Prostate gland (tissue), 2 donors: ENCODE measurements at regions not wholly inside any gene's neighbourhood (a gene's known extent, or its start where the extent isn't known, plus 50 kb on each side); places are given as distances from the start of the nearest gene placed in this dataset.

ENCODE experiments used
- DNase-seq: peaks from one replicate; pipeline ENCODE4 v3.0.0-alpha.2; 2019; ENCODE audit warnings: low spot score
- H3K27ac ChIP-seq, 2 donors: fragments of 200-600 bp; sonication (generic); 2 replicates each; pipeline ENCODE4 v1.5.1; 2017 to 2019
- H3K27me3 ChIP-seq: fragments of 200-600 bp; sonication (generic); replicated peaks from 2 replicates; pipeline ENCODE4 v1.5.1; 2019; ENCODE audit not compliant: insufficient read depth
- H3K36me3 ChIP-seq, 2 donors: fragments of 200-600 bp; sonication (generic); 1 replicate in 1 of 2; 2 replicates in 1 of 2; pipeline versions ENCODE4 v1.5.1 to v1.8.1; 2017 to 2019
- H3K4me1 ChIP-seq: fragments of 200-600 bp; sonication (generic); replicated peaks from 2 replicates; pipeline ENCODE4 v1.5.1; 2019
- H3K4me3 ChIP-seq, 2 donors: fragments of 200-600 bp; sonication (generic); 2 replicates each; pipeline ENCODE4 v1.5.1; 2017 to 2019
- H3K9me3 ChIP-seq: fragments of 200-600 bp; sonication (generic); 2 replicates; pipeline ENCODE4 v1.5.1; 2017
- POLR2A ChIP-seq: fragments of 450-650 bp; IDR thresholded peaks from one replicate; pipeline ENCODE4 v1.6.1; 2016; ENCODE audit warnings: antibody characterized with exemption, mild to moderate bottlenecking
- POLR2AphosphoS5 ChIP-seq: sonication (generic); formaldehyde crosslinking; IDR thresholded peaks from one replicate; pipeline ENCODE4 v1.6.1; 2017; ENCODE audit warnings: antibody characterized with exemption
- WGBS: methylation state at CpG from one replicate; pipeline ENCODE4 v1.1.5; 2018; 5-methylcytosine and 5-hydroxymethylcytosine counted together
- intact Hi-C: fragments of 100-400 bp; cut with DNase I; formaldehyde crosslinking; loops from one replicate; pipeline ENCODE4 v1.14.2; 2022
- TF ChIP-seq, protein P1 (sequence below), 4 experiments: fragments of 200-600 bp in 2 of 4; fragments of 450-650 bp in 2 of 4; sonication (generic) in 2 of 4; IDR thresholded peaks; 1 replicate in 3 of 4; 2 replicates in 1 of 4; pipeline ENCODE4 v1.5.1; 2016 to 2019; ENCODE audit warnings: antibody characterized with exemption in 4 of 4, mild to moderate bottlenecking in 2 of 4, moderate library complexity in 2 of 4

DNA sequence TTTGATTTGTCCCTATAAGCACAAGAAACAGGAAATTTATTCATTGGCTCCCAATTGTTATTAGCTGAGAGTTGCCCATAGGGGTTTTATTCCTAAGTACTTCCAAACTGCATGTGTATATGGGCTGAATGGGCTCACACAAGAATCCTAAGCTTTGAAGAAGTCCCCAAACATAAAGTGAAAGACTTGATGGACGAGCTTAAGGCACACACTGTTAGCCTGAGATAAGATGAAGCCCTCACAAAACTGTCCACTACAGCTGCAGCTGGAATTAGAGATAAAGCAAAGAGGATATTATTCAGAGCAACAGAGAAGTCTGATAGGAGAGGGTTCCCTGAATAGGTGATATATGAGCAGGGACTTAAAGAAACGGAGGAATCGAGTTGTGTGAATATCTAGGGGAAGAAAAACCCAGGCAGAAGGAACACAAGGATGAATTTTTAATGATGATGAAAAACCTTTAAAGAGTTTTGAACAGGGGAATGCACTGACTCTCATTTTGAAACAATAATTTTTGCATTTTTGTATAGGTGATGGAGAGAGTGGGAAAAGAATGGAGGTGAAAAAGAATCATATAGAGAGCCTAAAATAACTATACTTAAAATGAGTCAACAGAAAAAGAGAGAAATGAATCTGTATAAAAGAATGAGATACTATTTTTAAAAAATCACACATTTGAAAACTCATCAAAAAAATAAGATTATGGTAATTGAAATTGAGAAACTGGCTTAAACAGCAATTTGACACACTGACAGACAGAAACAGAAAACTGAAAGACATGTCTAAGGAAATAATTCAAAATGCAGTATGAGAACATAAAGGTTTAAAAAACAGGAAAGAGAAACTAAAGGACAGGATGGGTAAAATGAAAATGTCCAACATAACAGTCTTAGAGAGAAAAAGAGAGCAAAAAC lies 133.6 kb upstream of the POGK start:
- intact Hi-C loops = no loop called here
- Histone ChIP-seq H3K27ac (no peak overlapping the region), H3K4me1 (no peaks in the 10 kb centered on the region), H3K9me3 (no peaks in the 10 kb centered on the region), H3K36me3 (no peaks in the 10 kb centered on the region), H3K4me3 (no peak overlapping the region), H3K27me3 (no peaks in the 10 kb centered on the region)
- TF ChIP-seq POLR2A (no peak), POLR2AphosphoS5 (no peak)
- TF ChIP-seq, protein P1, sequence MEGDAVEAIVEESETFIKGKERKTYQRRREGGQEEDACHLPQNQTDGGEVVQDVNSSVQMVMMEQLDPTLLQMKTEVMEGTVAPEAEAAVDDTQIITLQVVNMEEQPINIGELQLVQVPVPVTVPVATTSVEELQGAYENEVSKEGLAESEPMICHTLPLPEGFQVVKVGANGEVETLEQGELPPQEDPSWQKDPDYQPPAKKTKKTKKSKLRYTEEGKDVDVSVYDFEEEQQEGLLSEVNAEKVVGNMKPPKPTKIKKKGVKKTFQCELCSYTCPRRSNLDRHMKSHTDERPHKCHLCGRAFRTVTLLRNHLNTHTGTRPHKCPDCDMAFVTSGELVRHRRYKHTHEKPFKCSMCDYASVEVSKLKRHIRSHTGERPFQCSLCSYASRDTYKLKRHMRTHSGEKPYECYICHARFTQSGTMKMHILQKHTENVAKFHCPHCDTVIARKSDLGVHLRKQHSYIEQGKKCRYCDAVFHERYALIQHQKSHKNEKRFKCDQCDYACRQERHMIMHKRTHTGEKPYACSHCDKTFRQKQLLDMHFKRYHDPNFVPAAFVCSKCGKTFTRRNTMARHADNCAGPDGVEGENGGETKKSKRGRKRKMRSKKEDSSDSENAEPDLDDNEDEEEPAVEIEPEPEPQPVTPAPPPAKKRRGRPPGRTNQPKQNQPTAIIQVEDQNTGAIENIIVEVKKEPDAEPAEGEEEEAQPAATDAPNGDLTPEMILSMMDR (IDR thresholded peaks at IDR 0.05) = no peak
- 51% methylated on average over 3 of the region's 3 CpGs for WGBS
- no peak for DNase-seq

GRCh38 chr1:166716620-166717019 lies 122.7 kb upstream of the POGK start:
- no peak for DNase-seq
- Histone ChIP-seq H3K9me3 (no peaks in the 10 kb centered on the region), H3K27ac (no peak overlapping the region), H3K27me3 (no peaks in the 10 kb centered on the region), H3K4me1 (no peaks in the 10 kb centered on the region), H3K4me3 (no peak overlapping the region), H3K36me3 (no peaks in the 10 kb centered on the region)
- TF ChIP-seq POLR2A (no peak), POLR2AphosphoS5 (no peak)
- TF ChIP-seq, protein P1 (IDR thresholded peaks at IDR 0.05) = no peak
- intact Hi-C loops = no loop called here

DNA sequence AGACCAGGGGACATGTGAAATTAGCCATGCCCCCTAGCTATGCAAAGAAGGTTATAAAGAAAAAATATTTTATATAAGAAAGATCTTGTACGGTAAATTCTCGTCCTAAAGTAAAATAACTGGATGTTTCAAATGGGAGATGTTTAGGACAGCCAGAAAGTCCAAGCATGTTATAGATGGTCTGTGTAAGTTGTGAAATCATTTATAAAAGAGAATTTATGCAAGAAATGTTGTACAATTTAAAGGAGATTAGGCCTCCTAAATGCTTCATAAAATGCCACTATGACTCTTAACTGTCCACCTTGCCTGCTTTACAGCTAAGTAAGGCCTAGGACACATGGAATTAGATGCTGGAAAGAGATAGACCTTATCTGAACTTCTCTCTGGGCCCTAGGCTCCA lies 118.1 kb upstream of the POGK start:
- Histone ChIP-seq H3K9me3 (no peaks in the 10 kb centered on the region), H3K4me3 (no peak overlapping the region), H3K27me3 (no peaks in the 10 kb centered on the region), H3K4me1 (no peaks in the 10 kb centered on the region), H3K36me3 (no peaks in the 10 kb centered on the region), H3K27ac (no peak overlapping the region)
- intact Hi-C loops = no loop called here
- TF ChIP-seq, protein P1 (IDR thresholded peaks at IDR 0.05) = no peak
- TF ChIP-seq POLR2A (no peak), POLR2AphosphoS5 (no peak)
- WGBS = 45% methylated on average over 2 of the region's 2 CpGs
- DNase-seq = no peak

DNA sequence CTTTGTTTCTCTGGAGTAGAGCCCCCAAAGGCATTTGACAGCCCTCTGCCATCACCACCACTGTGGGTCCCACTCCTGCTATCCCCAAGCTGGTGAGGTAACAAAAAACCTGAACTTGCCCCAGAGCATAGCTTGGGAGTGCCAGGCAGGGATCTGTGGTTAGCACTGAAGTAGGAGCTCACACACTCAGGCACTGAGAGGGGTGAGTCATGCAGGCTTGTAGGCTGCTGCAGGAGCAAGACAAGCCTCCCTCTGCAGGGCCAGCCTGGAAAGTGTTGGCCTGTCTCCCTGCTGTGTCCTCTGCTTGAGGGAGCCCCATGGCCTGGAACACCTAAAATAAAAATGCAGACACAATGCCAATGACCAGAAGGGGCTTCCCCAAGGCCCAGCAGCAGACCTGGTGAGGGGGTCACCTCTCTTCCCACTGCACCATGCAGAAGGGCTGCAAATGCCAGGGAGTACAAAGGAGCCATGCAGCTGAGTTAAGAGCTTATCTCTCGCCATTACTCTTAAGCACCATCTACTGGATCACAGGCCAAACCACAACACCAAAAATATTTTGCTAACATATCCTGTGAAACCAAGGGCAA lies 108.9 kb upstream of the POGK start:
- Histone ChIP-seq H3K36me3 (no peaks in the 10 kb centered on the region), H3K4me3 (no peak overlapping the region), H3K4me1 (no peaks in the 10 kb centered on the region), H3K27me3 (no peaks in the 10 kb centered on the region), H3K9me3 (no peaks in the 10 kb centered on the region), H3K27ac (no peak overlapping the region)
- no peak for DNase-seq
- WGBS = 85% methylated on average over 1 of the region's 1 CpG
- intact Hi-C loops = no loop called here
- TF ChIP-seq POLR2AphosphoS5 (no peak), POLR2A (no peak)
- TF ChIP-seq, protein P1 (IDR thresholded peaks at IDR 0.05) = no peak

DNA sequence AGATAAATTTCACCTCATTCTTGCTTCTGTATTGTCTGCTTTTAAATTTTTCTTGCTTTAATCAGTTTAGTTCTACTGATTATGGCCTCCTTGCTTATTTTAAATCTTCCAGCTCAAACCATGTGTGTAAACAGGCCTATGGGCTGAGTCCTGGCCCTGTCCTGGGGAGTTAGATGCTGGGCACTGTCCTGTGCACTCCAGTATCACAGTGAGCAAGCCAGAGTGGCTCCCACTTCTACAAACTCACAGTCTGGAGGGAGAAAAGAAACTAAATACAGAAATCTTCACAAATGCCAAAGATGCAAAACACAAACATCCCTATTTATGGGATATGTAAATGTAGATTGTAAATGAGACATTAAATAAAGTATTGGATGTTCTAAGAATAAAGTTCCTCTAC lies 101.1 kb upstream of the POGK start:
- TF ChIP-seq, protein P1 (IDR thresholded peaks at IDR 0.05) = no peak
- no peak for TF ChIP-seq POLR2A
- TF ChIP-seq POLR2AphosphoS5 = no peak
- DNase-seq = no peak
- H3K27me3 ChIP-seq = no peaks in the 10 kb centered on the region
- intact Hi-C loops = no loop called here
- no peaks in the 10 kb centered on the region for H3K9me3 ChIP-seq
- H3K4me1 ChIP-seq = no peaks in the 10 kb centered on the region
- H3K27ac ChIP-seq = no peak overlapping the region
- H3K4me3 ChIP-seq = no peak overlapping the region
- no peaks in the 10 kb centered on the region for H3K36me3 ChIP-seq
